ENCODE measurements at regions not wholly inside any gene's neighbourhood (a gene's known extent, or its start where the extent isn't known, plus 50 kb on each side); places are given as distances from the start of the nearest gene placed in this dataset.

- no peak overlapping the region for H3K27ac ChIP-seq (ENCODE audit: low read depth in 1 of 2, low read length in 2 of 2)
- H3K36me3 ChIP-seq (ENCODE audit: control insufficient read depth in 1 of 2, insufficient read depth in 2 of 2, low read length in 1 of 2): no peaks in the 10 kb centered on the region
- H3K4me3 ChIP-seq (ENCODE audit: low read length in 2 of 2): no peak overlapping the region
- ATAC-seq (ENCODE audit: low FRiP score): no peak
- 23 to 25% methylated on average over 36 of the region's 36 CpGs for WGBS, 2 donors
- H3K9me3 ChIP-seq (ENCODE audit: control insufficient read depth, low read length): no peaks in the 10 kb centered on the region
- H3K4me1 ChIP-seq (ENCODE audit: control insufficient read depth in 1 of 2, insufficient read depth in 2 of 2, low read length in 2 of 2): no peaks in the 10 kb centered on the region
- H3K27me3 ChIP-seq (ENCODE audit: control insufficient read depth in 1 of 2, insufficient read depth in 2 of 2, low read length in 1 of 2): peaks cover 0 to 2% of the 10 kb centered on the region in 2 donors
- intact Hi-C loops (cut with DNase I): loop anchor here in 1 of 2 donors (10.0 kb wide), 1 partner anchor 233 kb away; the partner anchor contains the start of gene MAGEL2
- peak in 1 of 2 donors; percentile 53 for DNase-seq
These were observed 190.7 kb upstream of the NDN start for GRCh38 chr15:23877502-23878412.

DNA sequence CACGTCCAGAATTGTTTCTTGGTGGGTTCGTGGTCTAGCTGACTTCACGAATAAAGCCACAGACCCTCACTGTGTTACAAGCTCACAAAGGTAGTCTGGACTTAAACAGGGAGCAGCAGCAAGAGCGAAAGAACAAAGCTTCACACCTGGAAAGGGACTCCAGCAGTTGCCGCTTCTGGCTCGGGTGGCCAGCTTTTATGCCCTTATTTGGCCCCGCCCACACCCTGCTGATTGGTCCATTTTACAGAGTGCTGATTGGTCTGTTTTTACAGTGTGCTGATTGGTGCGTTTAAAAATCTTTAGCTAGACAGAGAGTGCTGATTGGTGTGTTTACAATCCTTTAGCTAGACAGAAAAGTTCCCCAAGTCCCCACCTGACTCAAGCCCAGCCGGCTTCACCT is 194.2 kb upstream of the NDN start:
- Histone ChIP-seq H3K9me3 (ENCODE audit: control insufficient read depth, low read length) (no peaks in the 10 kb centered on the region), H3K27ac (ENCODE audit: low read depth in 1 of 2, low read length in 2 of 2) (no peak overlapping the region), H3K4me3 (ENCODE audit: low read length in 2 of 2) (no peak overlapping the region), H3K27me3 (ENCODE audit: control insufficient read depth in 1 of 2, insufficient read depth in 2 of 2, low read length in 1 of 2) (no peaks in the 10 kb centered on the region), H3K4me1 (ENCODE audit: control insufficient read depth in 1 of 2, insufficient read depth in 2 of 2, low read length in 2 of 2) (no peaks in the 10 kb centered on the region), H3K36me3 (ENCODE audit: control insufficient read depth in 1 of 2, insufficient read depth in 2 of 2, low read length in 1 of 2) (no peaks in the 10 kb centered on the region)
- DNase-seq: no peak
- ATAC-seq (ENCODE audit: low FRiP score): no peak
- intact Hi-C loops (cut with DNase I): no loop called here
- WGBS, 2 donors: 71 to 76% methylated on average over 9 of the region's 9 CpGs

- Histone ChIP-seq H3K27ac (ENCODE audit: low read depth in 1 of 2, low read length in 2 of 2) (no peak overlapping the region), H3K27me3 (ENCODE audit: control insufficient read depth in 1 of 2, insufficient read depth in 2 of 2, low read length in 1 of 2) (no peaks in the 10 kb centered on the region), H3K9me3 (ENCODE audit: control insufficient read depth, low read length) (peaks cover 4% of the 10 kb centered on the region), H3K4me3 (ENCODE audit: low read length in 2 of 2) (no peak overlapping the region), H3K4me1 (ENCODE audit: control insufficient read depth in 1 of 2, insufficient read depth in 2 of 2, low read length in 2 of 2) (no peaks in the 10 kb centered on the region), H3K36me3 (ENCODE audit: control insufficient read depth in 1 of 2, insufficient read depth in 2 of 2, low read length in 1 of 2) (no peaks in the 10 kb centered on the region)
- intact Hi-C loops (cut with DNase I): loop anchor here in 1 of 2 donors (5.0 to 10.0 kb wide), 2 partner anchors 33 to 75 kb away; no protein-coding TSS in a partner anchor
- ATAC-seq (ENCODE audit: low FRiP score): no peak
- no peak for DNase-seq
- 52 to 57% methylated on average over 2 of the region's 2 CpGs for WGBS, 2 donors
These were observed 203.1 kb upstream of the NDN start for GRCh38 chr15:23890218-23890617.

GRCh38 chr15:23897091-23897490 is 210.0 kb upstream of the NDN start:
- no peaks in the 10 kb centered on the region for H3K27me3 ChIP-seq (ENCODE audit: control insufficient read depth in 1 of 2, insufficient read depth in 2 of 2, low read length in 1 of 2)
- no peaks in the 10 kb centered on the region for H3K36me3 ChIP-seq (ENCODE audit: control insufficient read depth in 1 of 2, insufficient read depth in 2 of 2, low read length in 1 of 2)
- 51% methylated on average over 6 of the region's 6 CpGs for WGBS, 2 donors
- H3K4me1 ChIP-seq (ENCODE audit: control insufficient read depth in 1 of 2, insufficient read depth in 2 of 2, low read length in 2 of 2): no peaks in the 10 kb centered on the region
- H3K9me3 ChIP-seq (ENCODE audit: control insufficient read depth, low read length): peaks cover 2% of the 10 kb centered on the region
- no peak overlapping the region for H3K4me3 ChIP-seq (ENCODE audit: low read length in 2 of 2)
- no peak overlapping the region for H3K27ac ChIP-seq (ENCODE audit: low read depth in 1 of 2, low read length in 2 of 2)
- ATAC-seq (ENCODE audit: low FRiP score) (no peak), DNase-seq (no peak)
- intact Hi-C loops (cut with DNase I): loop anchor here in 1 of 2 donors (10.0 kb wide), 1 partner anchor 82 kb away; no protein-coding TSS in a partner anchor

DNA sequence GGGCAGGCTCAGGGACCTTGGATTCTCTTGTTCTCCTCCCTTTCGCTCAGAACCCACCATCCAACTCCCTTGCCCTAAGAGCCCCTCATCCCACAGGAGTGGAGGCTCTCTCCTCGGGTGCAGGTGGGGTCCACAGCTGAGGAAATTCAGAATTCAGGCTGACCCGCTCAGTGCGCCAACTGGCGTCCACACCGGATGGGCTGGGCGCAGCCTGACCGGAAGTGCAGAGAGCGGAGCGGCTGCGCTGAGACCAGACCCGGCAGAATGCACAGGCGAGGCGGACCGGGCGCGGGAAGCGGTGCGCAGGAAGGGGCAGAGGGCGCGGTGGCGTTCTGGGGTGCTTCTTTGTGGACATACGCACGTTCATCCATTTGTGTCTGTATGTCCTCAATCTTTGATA is 210.4 kb upstream of the NDN start:
- Histone ChIP-seq H3K4me3 (ENCODE audit: low read length in 2 of 2) (no peak overlapping the region), H3K27me3 (ENCODE audit: control insufficient read depth in 1 of 2, insufficient read depth in 2 of 2, low read length in 1 of 2) (no peaks in the 10 kb centered on the region), H3K27ac (ENCODE audit: low read depth in 1 of 2, low read length in 2 of 2) (no peak overlapping the region), H3K4me1 (ENCODE audit: control insufficient read depth in 1 of 2, insufficient read depth in 2 of 2, low read length in 2 of 2) (no peaks in the 10 kb centered on the region), H3K36me3 (ENCODE audit: control insufficient read depth in 1 of 2, insufficient read depth in 2 of 2, low read length in 1 of 2) (no peaks in the 10 kb centered on the region), H3K9me3 (ENCODE audit: control insufficient read depth, low read length) (peaks cover 2% of the 10 kb centered on the region)
- peak; percentile 57 for ATAC-seq (ENCODE audit: low FRiP score)
- 34 to 38% methylated on average over 21 to 24 of the region's 24 CpGs for WGBS, 2 donors
- peak in 1 of 2 donors; percentile 76 for DNase-seq
- intact Hi-C loops (cut with DNase I): loop anchor here in 1 of 2 donors (10.0 kb wide), 1 partner anchor 83 kb away; no protein-coding TSS in a partner anchor

- intact Hi-C loops (cut with DNase I): no loop called here
- Histone ChIP-seq H3K27ac (ENCODE audit: low read depth in 1 of 2, low read length in 2 of 2) (no peak overlapping the region), H3K27me3 (ENCODE audit: control insufficient read depth in 1 of 2, insufficient read depth in 2 of 2, low read length in 1 of 2) (no peaks in the 10 kb centered on the region), H3K36me3 (ENCODE audit: control insufficient read depth in 1 of 2, insufficient read depth in 2 of 2, low read length in 1 of 2) (no peaks in the 10 kb centered on the region), H3K4me3 (ENCODE audit: low read length in 2 of 2) (no peak overlapping the region), H3K9me3 (ENCODE audit: control insufficient read depth, low read length) (no peaks in the 10 kb centered on the region), H3K4me1 (ENCODE audit: control insufficient read depth in 1 of 2, insufficient read depth in 2 of 2, low read length in 2 of 2) (no peaks in the 10 kb centered on the region)
- ATAC-seq (ENCODE audit: low FRiP score): no peak
- WGBS, 2 donors: 31 to 40% methylated on average over 2 of the region's 2 CpGs
- no peak for DNase-seq
These were observed 222.9 kb upstream of the NDN start for GRCh38 chr15:23910030-23910429.

DNA sequence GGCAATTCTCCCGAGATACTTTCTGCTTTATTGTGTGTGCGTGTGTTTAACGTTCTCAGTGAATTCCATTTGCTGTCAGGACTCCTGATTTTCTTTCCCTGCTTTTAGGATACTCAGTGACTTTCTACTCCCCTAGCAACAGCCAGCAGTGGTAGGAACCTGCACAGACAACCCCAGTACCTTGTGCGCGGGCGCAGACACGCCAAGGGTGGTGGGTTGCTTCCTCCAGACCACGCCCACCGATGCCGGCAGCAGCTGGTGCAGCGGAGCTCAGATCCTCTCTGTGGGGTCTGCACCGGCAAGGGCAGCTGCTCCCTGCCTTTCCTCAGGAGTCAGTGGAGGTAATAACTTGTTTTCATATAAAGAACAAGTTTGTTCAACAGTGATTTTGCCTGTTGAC is 225.1 kb upstream of the NDN start:
- DNase-seq: no peak
- ATAC-seq (ENCODE audit: low FRiP score): no peak
- H3K27me3 ChIP-seq (ENCODE audit: control insufficient read depth in 1 of 2, insufficient read depth in 2 of 2, low read length in 1 of 2): no peaks in the 10 kb centered on the region
- no peak overlapping the region for H3K4me3 ChIP-seq (ENCODE audit: low read length in 2 of 2)
- H3K36me3 ChIP-seq (ENCODE audit: control insufficient read depth in 1 of 2, insufficient read depth in 2 of 2, low read length in 1 of 2): no peaks in the 10 kb centered on the region
- WGBS, 2 donors: 24 to 25% methylated on average over 12 of the region's 12 CpGs
- H3K4me1 ChIP-seq (ENCODE audit: control insufficient read depth in 1 of 2, insufficient read depth in 2 of 2, low read length in 2 of 2): no peaks in the 10 kb centered on the region
- no peak overlapping the region for H3K27ac ChIP-seq (ENCODE audit: low read depth in 1 of 2, low read length in 2 of 2)
- intact Hi-C loops (cut with DNase I): no loop called here
- no peaks in the 10 kb centered on the region for H3K9me3 ChIP-seq (ENCODE audit: control insufficient read depth, low read length)

DNA sequence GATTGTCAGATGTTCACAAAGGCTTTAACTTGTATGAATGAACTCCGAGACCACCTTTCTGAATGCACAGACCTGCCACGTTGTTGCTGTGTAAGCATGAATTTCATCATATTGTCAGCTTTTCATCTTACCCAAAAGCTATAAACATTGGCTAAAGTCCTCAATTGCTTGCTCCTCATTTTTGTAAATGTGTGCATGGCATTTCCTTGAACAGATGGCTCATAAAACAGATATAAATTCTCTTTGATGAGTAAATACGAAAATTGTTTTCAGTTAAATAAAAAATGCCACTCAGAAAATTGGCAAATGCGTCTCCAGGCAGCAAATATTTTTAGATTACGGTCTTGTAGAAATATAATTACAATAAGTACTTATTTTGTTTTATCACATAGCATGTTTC is 226.0 kb upstream of the NDN start:
- intact Hi-C loops (cut with DNase I): no loop called here
- Histone ChIP-seq H3K27ac (ENCODE audit: low read depth in 1 of 2, low read length in 2 of 2) (no peak overlapping the region), H3K36me3 (ENCODE audit: control insufficient read depth in 1 of 2, insufficient read depth in 2 of 2, low read length in 1 of 2) (no peaks in the 10 kb centered on the region), H3K9me3 (ENCODE audit: control insufficient read depth, low read length) (no peaks in the 10 kb centered on the region), H3K27me3 (ENCODE audit: control insufficient read depth in 1 of 2, insufficient read depth in 2 of 2, low read length in 1 of 2) (no peaks in the 10 kb centered on the region), H3K4me1 (ENCODE audit: control insufficient read depth in 1 of 2, insufficient read depth in 2 of 2, low read length in 2 of 2) (no peaks in the 10 kb centered on the region), H3K4me3 (ENCODE audit: low read length in 2 of 2) (no peak overlapping the region)
- ATAC-seq (ENCODE audit: low FRiP score) (no peak), DNase-seq (no peak)
- 61 to 66% methylated on average over 5 of the region's 5 CpGs for WGBS, 2 donors

- WGBS, 2 donors: 66 to 67% methylated on average over 1 of the region's 1 CpG
- no peak for DNase-seq
- H3K9me3 ChIP-seq (ENCODE audit: control insufficient read depth, low read length): no peaks in the 10 kb centered on the region
- no peaks in the 10 kb centered on the region for H3K4me1 ChIP-seq (ENCODE audit: control insufficient read depth in 1 of 2, insufficient read depth in 2 of 2, low read length in 2 of 2)
- H3K27ac ChIP-seq (ENCODE audit: low read depth in 1 of 2, low read length in 2 of 2): no peak overlapping the region
- intact Hi-C loops (cut with DNase I): no loop called here
- H3K4me3 ChIP-seq (ENCODE audit: low read length in 2 of 2): no peak overlapping the region
- ATAC-seq (ENCODE audit: low FRiP score): no peak
- H3K27me3 ChIP-seq (ENCODE audit: control insufficient read depth in 1 of 2, insufficient read depth in 2 of 2, low read length in 1 of 2): no peaks in the 10 kb centered on the region
- H3K36me3 ChIP-seq (ENCODE audit: control insufficient read depth in 1 of 2, insufficient read depth in 2 of 2, low read length in 1 of 2): no peaks in the 10 kb centered on the region
These were observed 226.5 kb upstream of the NDN start for GRCh38 chr15:23913635-23914034.

Measured in aorta (tissue), 5 donors.